RWPE1 (cell line): ENCODE measurements at regions not wholly inside any gene's neighbourhood (a gene's known extent, or its start where the extent isn't known, plus 50 kb on each side); places are given as distances from the start of the nearest gene placed in this dataset.
A peak's percentile ranks its signal among the peaks of the same experiment; 100 is the strongest.

ENCODE experiments used
- CTCF ChIA-PET: fragments of 350-600 bp; sonication (Branson Sonifier 250); formaldehyde crosslinking; extraction: SDS; loops from one replicate; lab custom pipeline; 2021; lab: Yijun Ruan, JAX
- POLR2A ChIA-PET: fragments of 400-600 bp; formaldehyde crosslinking; extraction: SDS; loops from one replicate; lab custom pipeline; 2020; ENCODE audit warnings: antibody characterized with exemption; ENCODE audit not compliant: low non-redundant PET; lab: Yijun Ruan, JAX
- DNase-seq: peaks from one replicate; pipeline ENCODE4 v3.0.0; 2012; ENCODE audit warnings: low spot score
- H3K27ac ChIP-seq: fragments of 450-650 bp; 2 replicates; pipeline ENCODE4 v1.5.1; 2017
- TF ChIP-seq, protein P1 (sequence below): fragments of 450-650 bp; conservative IDR thresholded peaks from 2 replicates; pipeline ENCODE4 v1.5.1; 2017; ENCODE audit warnings: low read depth, mild to moderate bottlenecking

DNA sequence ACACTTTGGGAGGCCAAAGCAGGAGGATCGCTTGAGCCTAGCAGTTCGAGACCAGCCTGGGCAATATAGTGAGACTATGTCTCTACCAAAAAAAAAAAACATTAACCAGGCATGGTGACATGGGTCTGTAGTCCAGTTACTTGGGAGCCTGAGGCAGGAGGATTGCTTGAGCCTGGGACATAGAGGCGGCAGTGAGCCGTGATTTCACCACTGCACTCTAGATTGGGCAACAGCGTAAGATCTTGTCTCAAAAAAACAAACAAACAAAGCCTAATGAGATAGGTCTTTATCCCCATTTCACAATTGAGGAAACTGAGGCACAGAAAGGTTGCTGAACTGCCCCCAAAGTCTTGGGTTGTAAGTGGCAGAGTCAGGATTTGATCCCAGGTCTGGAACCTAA lies 70.5 kb upstream of the RAD23B start:
- TF ChIP-seq, protein P1, sequence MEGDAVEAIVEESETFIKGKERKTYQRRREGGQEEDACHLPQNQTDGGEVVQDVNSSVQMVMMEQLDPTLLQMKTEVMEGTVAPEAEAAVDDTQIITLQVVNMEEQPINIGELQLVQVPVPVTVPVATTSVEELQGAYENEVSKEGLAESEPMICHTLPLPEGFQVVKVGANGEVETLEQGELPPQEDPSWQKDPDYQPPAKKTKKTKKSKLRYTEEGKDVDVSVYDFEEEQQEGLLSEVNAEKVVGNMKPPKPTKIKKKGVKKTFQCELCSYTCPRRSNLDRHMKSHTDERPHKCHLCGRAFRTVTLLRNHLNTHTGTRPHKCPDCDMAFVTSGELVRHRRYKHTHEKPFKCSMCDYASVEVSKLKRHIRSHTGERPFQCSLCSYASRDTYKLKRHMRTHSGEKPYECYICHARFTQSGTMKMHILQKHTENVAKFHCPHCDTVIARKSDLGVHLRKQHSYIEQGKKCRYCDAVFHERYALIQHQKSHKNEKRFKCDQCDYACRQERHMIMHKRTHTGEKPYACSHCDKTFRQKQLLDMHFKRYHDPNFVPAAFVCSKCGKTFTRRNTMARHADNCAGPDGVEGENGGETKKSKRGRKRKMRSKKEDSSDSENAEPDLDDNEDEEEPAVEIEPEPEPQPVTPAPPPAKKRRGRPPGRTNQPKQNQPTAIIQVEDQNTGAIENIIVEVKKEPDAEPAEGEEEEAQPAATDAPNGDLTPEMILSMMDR: no peak
- ChIA-PET POLR2A (no interaction called here), CTCF (no interaction called here)
- no peak for DNase-seq
- H3K27ac ChIP-seq: no peak overlapping the region

DNA sequence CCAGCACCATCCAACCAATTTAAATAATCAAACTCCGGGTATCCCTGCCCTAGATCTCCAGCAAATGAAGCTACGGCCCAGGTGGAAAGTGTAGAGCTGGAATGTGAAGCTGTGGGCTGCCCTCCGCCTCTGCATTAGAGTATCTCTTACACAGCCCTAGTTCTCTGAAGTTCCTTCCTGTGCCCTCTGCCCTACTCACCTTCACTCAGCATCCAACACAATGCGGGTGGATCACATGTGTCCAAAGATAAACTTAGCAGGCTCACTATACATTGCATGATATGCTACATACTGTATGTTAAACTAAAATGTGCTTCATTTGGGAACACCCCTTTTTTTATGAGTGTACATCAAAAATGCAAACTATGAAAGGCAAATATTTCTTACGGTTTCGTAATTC lies 70.0 kb upstream of the RAD23B start:
- DNase-seq: peak; percentile 61
- CTCF ChIA-PET: interaction anchor here (1.0 kb wide), 1 partner anchor 24 kb away, joined by 3 read pairs; no protein-coding TSS in a partner anchor
- POLR2A ChIA-PET: no interaction called here
- TF ChIP-seq, protein P1: no peak
- H3K27ac ChIP-seq: no peak overlapping the region

DNA sequence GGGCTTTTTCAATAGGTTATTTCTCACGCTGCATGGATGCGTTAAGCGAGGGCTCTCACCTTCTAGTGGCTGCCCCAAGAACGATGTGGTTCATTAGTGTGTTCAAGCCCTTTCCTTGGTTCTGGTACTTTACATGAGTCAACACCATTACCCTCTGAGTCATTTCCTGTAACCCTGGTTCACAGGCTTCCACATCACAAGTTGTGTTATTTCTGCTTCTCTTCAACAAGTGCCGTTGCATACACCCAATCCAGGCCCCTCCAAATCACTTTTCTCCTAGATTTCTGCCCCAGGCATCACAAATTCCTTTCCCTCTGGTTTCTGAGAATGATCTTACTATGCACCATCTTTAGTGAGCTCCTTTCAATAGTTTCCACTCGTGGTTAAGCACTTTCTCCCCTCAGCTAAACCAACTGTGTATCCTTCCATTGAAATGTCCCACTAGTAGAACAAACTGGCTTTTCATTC lies 69.5 kb upstream of the RAD23B start:
- TF ChIP-seq, protein P1: no peak
- DNase-seq: peak; percentile 98
- POLR2A ChIA-PET: no interaction called here
- CTCF ChIA-PET: interaction anchor here (1.0 kb wide), 1 partner anchor 23 kb away, joined by 3 read pairs; no protein-coding TSS in a partner anchor
- peak overlapping the region; percentile 39; the same call in 1 of the 2 replicates for H3K27ac ChIP-seq

- TF ChIP-seq, protein P1: no peak
- POLR2A ChIA-PET: no interaction called here
- CTCF ChIA-PET: no interaction called here
- no peak overlapping the region for H3K27ac ChIP-seq
- DNase-seq: no peak
Measured at GRCh38 chr9:107214381-107214780, 68.7 kb upstream of the RAD23B start.

DNA sequence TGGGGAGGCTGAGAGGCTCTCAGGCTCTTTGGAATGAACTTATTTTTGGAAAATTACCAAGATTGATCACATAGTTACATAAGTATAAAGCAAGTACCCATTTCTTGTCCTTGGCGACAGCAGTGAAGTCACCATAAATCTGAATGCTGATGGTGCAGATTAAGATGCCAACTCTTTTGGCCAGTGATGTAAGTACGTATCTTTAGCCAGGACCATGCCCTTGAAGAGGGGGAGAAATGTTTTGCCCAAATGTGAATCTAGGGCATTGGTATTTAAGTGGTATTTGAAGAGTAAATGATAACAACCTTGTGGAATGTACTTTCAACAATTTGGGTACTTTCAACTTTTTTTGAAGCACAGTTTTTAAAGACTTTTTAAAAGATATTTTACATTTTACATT lies 68.2 kb upstream of the RAD23B start:
- POLR2A ChIA-PET: no interaction called here
- H3K27ac ChIP-seq: no peak overlapping the region
- CTCF ChIA-PET: no interaction called here
- TF ChIP-seq, protein P1: no peak
- DNase-seq: no peak

- TF ChIP-seq, protein P1: no peak
- peak; percentile 25 for DNase-seq
- ChIA-PET CTCF (interaction anchor here (0.6 kb wide), 1 partner anchor 13 kb away, joined by 3 read pairs; no protein-coding TSS in a partner anchor), POLR2A (no interaction called here)
- H3K27ac ChIP-seq: no peak overlapping the region
Measured at GRCh38 chr9:107215381-107215780, 67.7 kb upstream of the RAD23B start.
